ENCODE measurements at regions not wholly inside any gene's neighbourhood (a gene's known extent, or its start where the extent isn't known, plus 50 kb on each side); places are given as distances from the start of the nearest gene placed in this dataset.

- Histone ChIP-seq H3K4me2 (ENCODE audit: low read length) (no peak overlapping the region), H3K27me3 (ENCODE audit: low read length) (peaks cover 50% of the 10 kb centered on the region), H2AFZ (ENCODE audit: low read length) (no peak overlapping the region), H3K9me2 (replicated peaks; ENCODE audit: low read length) (no peaks in the 10 kb centered on the region), H3K9ac (ENCODE audit: low read length) (no peak overlapping the region), H3K4me1 (ENCODE audit: insufficient read depth, low read length) (no peaks in the 10 kb centered on the region), H3K79me2 (ENCODE audit: low read length) (no peaks in the 10 kb centered on the region), H4K20me1 (ENCODE audit: low read length) (no peaks in the 10 kb centered on the region), H3K4me3 (ENCODE audit: low read length) (no peak overlapping the region), H3K27ac (ENCODE audit: low read length) (no peak overlapping the region), H3F3A (ENCODE audit: low read length, unreplicated experiment) (no peaks in the 10 kb centered on the region), H3K9me3 (ENCODE audit: low read length) (no peaks in the 10 kb centered on the region), H3K36me3 (ENCODE audit: low read depth, low read length) (no peaks in the 10 kb centered on the region)
- no peak for TF ChIP-seq CTCF (conservative IDR thresholded peaks at IDR 0.05; ENCODE audit: low read depth, low read length)
- no peak for TF ChIP-seq EZH2 (IDR thresholded peaks at IDR 0.05; ENCODE audit: low read length, unreplicated experiment)
- no peak for TF ChIP-seq EZH2phosphoT487 (IDR thresholded peaks at IDR 0.05; ENCODE audit: borderline replicate concordance, low read length)
- DNase-seq, result no peak
- ChIA-PET CTCF (no interaction called here), POLR2A (ENCODE audit: unreplicated experiment) (no interaction called here)
- BruUV-seq (replicated peaks), result no TSS peak
- no peak for ATAC-seq
- intact Hi-C loops (cut with micrococcal nuclease), result no loop called here
Observed at GRCh38 chr18:75358928-75359327, 68.6 kb downstream of the SMIM21 start.

- Histone ChIP-seq H3K4me3 (ENCODE audit: low read length) (no peak overlapping the region), H3F3A (ENCODE audit: low read length, unreplicated experiment) (no peaks in the 10 kb centered on the region), H3K9me2 (replicated peaks; ENCODE audit: low read length) (no peaks in the 10 kb centered on the region), H3K36me3 (ENCODE audit: low read depth, low read length) (no peaks in the 10 kb centered on the region), H3K79me2 (ENCODE audit: low read length) (no peaks in the 10 kb centered on the region), H3K27me3 (ENCODE audit: low read length) (peaks cover 25% of the 10 kb centered on the region), H3K4me1 (ENCODE audit: insufficient read depth, low read length) (no peaks in the 10 kb centered on the region), H3K27ac (ENCODE audit: low read length) (no peak overlapping the region), H3K4me2 (ENCODE audit: low read length) (no peak overlapping the region), H3K9ac (ENCODE audit: low read length) (no peak overlapping the region), H2AFZ (ENCODE audit: low read length) (no peak overlapping the region), H4K20me1 (ENCODE audit: low read length) (no peaks in the 10 kb centered on the region), H3K9me3 (ENCODE audit: low read length) (peaks cover 4% of the 10 kb centered on the region; the same call in 1 of the 2 replicates)
- BruUV-seq (replicated peaks), result no TSS peak
- ATAC-seq (no peak), DNase-seq (no peak)
- intact Hi-C loops (cut with micrococcal nuclease), result no loop called here
- no peak for TF ChIP-seq EZH2 (IDR thresholded peaks at IDR 0.05; ENCODE audit: low read length, unreplicated experiment)
- POLR2A ChIA-PET (ENCODE audit: unreplicated experiment), result no interaction called here
- CTCF ChIA-PET, result no interaction called here
Observed at GRCh38 chr18:75353357-75353756, 74.1 kb downstream of the SMIM21 start.

DNA sequence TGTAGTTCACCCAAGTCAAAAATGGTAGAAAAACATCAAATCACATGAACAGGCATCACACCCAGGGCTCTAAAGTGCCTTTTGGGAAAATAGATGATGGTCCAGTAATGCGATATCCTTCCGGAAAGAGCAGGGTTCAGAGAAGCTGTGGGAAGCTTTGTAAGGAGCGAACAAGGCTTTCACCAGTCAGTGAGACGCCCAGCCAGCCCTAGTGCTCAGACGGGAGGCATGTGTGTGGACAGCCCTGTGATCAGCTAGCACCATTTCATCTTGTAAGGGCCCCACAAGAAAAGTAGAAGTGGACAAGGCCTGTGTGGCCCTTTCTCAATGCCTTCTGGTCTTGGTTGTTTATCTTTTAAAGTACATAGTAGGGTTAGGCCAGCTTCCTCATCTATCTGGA lies 76.1 kb downstream of the SMIM21 start:
- no peak for ATAC-seq
- intact Hi-C loops (cut with micrococcal nuclease), result no loop called here
- no peak for DNase-seq
- Histone ChIP-seq H2AFZ (ENCODE audit: low read length) (no peak overlapping the region), H3K9ac (ENCODE audit: low read length) (no peak overlapping the region), H3K27ac (ENCODE audit: low read length) (no peak overlapping the region), H3K36me3 (ENCODE audit: low read depth, low read length) (no peaks in the 10 kb centered on the region), H3F3A (ENCODE audit: low read length, unreplicated experiment) (no peaks in the 10 kb centered on the region), H3K4me3 (ENCODE audit: low read length) (no peak overlapping the region), H3K27me3 (ENCODE audit: low read length) (peaks cover 25% of the 10 kb centered on the region), H3K9me3 (ENCODE audit: low read length) (peaks cover 4% of the 10 kb centered on the region; the same call in 1 of the 2 replicates), H4K20me1 (ENCODE audit: low read length) (no peaks in the 10 kb centered on the region), H3K4me2 (ENCODE audit: low read length) (no peak overlapping the region), H3K79me2 (ENCODE audit: low read length) (no peaks in the 10 kb centered on the region), H3K4me1 (ENCODE audit: insufficient read depth, low read length) (no peaks in the 10 kb centered on the region), H3K9me2 (replicated peaks; ENCODE audit: low read length) (no peaks in the 10 kb centered on the region)
- ChIA-PET POLR2A (ENCODE audit: unreplicated experiment) (no interaction called here), CTCF (no interaction called here)
- no peak for TF ChIP-seq EZH2phosphoT487 (IDR thresholded peaks at IDR 0.05; ENCODE audit: borderline replicate concordance, low read length)
- TF ChIP-seq EZH2 (IDR thresholded peaks at IDR 0.05; ENCODE audit: low read length, unreplicated experiment), result no peak
- TF ChIP-seq CTCF (conservative IDR thresholded peaks at IDR 0.05; ENCODE audit: low read depth, low read length), result no peak
- BruUV-seq (replicated peaks), result no TSS peak

All from PC-3 (cell line).